ENCODE measurements at regions not wholly inside any gene's neighbourhood (a gene's known extent, or its start where the extent isn't known, plus 50 kb on each side); places are given as distances from the start of the nearest gene placed in this dataset.

DNA sequence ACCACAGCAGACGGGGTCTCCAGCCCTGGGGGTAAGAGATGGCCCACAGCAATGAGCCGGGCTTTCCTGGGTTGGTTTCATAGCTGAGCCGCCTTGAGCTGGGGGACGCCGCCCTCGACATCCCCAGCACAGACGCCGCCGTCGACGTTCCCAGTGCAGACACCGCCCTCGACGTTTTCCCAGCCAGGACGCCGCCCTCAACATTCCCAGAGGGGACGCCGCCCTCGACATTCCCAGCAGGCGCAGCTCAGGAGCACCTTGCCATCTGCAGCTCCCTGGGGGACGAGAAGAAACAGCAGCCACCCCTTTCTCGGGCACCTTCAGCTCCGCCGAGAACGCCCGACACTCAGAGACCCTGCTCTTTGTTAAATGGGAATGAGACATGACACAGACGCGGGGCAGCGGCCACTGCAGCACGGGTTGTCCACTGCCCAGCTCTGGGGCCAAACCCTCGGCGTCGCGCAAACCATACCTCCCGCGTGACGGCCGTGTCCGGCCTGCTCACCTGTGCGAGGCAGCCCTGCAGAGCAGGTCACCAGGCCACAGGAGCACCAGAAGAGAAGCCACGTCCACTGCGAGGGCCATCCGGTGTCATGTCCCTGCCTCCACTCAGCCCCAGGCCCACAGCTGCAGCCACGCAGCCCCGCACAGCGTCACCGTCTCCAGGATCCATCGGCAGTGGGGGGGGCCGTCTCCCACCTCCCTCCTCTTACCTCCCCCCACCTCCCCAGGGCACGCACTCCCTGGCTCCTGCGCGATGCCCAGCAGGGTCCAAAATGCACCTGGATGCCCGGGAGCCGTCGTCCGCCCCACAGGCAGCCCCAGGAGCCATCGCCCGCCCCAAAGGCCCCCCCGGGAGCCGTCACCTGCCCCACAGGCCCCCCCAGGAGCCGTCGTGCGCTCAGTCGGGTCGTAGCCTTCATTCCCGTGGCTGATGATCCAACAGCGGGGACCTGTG, 77.4 kb upstream of the GALNT9 start:
- DNase-seq = no peak

DNA sequence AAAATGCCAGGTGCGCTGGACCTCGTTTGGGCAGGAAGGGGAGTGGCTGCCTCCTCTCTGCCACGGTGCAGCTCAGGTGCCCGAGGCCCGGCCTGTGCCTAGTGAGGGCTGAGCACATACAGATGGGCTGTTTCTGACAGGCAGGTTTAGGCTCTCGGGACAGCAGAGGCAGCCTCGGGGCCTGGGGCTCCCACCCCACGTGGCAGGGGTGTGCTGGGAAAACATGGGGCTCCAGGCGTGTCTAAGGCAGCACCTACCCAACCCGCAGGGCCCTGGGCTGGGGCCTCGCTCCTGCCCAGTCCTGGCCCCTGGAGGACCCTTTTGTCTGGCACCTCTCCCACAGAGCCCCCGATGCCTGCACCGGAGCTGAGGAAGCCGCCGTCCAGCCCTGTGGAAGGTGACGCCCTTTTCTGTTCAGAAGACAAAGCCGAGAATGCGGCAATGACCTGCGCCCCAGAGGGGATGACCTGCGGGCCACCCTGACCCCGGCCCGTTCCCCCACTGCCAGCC, 76.4 kb upstream of the GALNT9 start:
- DNase-seq = no peak

DNA sequence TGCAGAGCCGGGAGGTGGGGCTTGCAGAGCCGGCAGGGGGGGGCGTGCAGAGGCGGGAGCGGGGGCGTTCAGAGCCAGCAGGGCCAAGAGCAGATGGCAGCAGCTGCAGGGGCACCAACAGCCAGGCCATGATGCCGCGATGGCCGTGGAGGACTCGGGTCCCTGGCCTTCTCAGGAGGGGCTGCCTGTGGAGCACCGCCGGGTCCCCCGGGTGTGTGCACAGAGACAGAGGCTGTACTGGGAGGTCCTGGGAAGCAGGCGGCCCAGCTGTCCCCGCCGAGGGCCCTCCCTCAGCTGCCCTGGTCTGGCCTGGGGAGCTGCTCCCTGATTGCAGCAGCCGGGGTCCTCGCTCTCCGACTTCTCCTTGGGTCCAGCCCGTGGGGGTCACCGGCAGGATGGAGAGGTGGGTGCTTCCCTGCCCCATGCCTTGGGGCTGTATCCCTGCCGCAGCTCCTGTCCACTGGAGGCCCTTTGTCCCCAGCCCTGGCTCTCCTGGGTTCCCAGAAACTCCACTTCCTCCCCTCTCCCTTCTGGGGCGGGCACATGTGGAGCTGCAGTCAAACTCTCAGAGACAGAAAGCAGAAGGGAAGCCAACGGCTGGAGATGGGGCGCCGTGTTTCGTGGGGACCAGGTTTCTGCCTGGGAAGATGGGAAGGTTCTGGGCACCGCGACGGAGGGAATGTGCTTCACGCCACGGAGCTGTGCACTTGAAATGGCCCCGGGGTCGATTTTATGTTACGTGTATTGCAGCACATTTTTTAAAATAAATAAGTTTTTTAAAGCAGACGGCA, 75.8 kb upstream of the GALNT9 start:
- no peak for DNase-seq

DNA sequence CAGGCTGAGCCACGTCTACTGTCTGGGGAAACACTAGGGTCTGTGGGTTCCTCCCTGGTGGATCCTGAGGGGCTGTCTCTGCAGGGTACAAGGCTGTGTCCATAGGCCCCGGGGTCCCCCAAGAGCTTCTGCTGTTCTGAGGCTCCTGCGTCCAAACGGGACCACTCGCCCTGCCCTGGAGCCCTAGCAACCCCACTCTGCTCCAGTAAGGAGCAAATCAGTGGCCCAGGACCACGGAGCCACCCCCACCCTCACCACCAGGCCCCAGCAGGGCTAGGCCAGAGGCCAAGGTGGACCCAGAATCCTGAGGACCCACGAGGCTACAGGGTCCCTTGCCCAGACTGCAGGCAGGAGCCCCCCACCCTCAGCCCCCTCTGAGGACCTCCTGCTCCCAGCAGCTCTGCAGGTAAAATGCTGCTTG, 75.1 kb upstream of the GALNT9 start:
- no peak for DNase-seq

DNA sequence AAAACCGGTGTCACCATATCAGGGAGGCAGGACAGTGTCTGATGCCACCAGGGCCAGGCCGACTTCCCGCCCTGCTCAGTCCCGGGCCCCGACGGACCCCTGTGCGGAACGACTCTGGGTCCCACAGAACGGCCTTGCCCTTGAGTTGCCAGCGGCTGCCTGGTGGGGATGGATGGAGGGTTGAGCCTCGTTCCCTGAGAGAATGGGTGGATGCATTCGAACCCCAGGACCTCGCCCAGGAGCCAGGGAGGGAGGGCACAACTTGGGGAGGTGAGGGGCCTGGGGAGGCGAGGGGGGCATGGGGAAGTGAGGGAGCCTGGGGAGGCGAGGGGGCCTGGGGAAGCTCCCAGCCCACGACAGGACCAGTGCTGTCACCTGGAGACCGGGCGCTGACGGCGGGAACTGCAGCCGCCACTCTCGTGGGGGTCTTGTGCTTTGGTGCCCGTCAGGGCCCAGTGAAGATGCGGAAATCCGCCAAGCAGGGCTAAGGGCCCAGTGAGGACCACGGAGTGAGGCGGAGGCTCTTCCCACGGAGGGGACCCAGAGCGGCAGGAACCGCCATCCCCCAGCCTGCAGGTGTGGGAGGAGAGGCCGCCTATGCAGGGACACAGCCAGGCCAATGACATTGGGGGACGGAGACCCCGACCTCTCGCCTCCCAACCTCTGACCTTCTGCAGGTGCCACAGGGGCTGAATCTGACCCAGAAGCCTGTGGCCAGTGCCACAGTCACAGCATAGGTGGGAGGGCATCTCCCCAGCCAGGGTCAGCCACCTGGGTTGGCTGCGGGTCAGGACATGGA, 74.4 kb upstream of the GALNT9 start:
- no peak for DNase-seq

DNA sequence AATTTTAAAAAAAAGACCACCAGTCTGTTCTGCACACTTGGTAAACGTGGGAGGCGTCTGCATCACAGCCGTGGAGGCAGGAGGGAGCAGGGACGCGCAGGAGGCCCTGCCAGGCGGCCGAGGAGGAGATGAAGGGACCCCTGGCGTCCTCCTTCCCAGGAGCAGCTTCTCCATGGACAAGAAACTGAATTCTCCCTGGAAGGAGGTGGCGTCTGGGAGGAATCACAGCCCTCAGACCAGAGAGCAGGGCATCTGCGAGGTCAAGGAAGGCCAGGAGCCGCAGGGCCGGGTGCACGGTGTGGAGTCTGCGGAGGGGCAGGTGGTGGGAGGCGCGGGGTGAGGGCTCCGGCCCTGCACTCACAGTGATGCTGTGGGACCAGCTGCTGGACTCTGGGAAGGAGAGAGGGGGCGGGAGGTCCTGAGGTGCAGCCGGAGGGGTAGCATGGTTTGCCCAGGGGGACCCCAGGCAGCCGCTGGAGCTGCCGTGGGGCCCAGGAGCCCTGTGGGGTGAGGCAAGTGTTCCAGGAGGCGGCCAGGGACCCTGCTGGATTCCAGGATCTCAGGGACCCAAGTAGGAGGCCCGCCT, 73.5 kb upstream of the GALNT9 start:
- DNase-seq = no peak

DNA sequence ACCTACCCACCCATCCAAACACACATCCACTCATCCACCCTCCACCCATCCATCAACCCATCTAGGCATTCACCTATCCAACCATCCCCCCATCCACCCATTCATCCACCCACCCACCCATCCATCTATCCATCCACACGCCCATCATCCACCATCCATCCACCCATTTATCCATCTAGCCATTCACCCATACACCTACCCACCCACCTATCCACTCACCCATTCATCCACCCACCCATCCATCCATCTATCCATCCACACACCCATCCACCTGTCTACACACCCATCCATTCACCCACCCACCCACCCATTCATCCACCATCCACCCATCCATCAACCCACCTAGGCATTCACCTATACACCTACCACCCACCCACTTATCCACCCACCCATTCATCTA, 72.6 kb upstream of the GALNT9 start:
- DNase-seq = no peak

DNA sequence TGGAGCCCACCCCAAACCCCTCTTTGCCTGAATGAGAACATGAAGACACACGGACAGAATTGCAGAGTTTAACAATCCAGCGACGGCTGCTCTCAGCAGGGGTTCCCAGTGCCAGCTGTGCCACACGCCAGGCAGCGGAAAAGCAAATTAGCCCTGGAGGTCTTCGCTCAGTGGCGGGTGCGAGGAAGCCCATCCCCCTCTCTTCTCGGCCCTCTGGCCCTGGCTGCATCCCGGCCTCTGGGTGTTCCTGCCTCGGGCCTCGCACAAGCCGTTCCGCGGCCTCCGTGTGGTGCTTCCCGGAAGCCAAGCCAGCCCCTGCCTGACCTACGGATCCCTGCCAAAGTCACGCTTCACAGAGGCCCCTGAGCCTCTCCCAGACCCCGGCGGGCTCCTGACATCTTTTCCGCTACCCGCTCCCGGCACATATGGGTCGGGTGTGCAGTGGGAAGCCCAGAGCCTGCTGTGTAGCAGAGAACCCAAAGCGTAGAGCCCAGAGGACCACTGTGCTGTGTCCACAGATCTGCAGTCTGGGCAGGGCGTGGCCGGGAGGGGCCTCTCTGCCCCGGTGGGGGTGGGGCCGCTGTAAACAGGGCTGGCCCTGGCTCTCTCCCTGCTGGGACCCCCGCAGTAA, 70.7 kb upstream of the GALNT9 start:
- no peak for DNase-seq

DNA sequence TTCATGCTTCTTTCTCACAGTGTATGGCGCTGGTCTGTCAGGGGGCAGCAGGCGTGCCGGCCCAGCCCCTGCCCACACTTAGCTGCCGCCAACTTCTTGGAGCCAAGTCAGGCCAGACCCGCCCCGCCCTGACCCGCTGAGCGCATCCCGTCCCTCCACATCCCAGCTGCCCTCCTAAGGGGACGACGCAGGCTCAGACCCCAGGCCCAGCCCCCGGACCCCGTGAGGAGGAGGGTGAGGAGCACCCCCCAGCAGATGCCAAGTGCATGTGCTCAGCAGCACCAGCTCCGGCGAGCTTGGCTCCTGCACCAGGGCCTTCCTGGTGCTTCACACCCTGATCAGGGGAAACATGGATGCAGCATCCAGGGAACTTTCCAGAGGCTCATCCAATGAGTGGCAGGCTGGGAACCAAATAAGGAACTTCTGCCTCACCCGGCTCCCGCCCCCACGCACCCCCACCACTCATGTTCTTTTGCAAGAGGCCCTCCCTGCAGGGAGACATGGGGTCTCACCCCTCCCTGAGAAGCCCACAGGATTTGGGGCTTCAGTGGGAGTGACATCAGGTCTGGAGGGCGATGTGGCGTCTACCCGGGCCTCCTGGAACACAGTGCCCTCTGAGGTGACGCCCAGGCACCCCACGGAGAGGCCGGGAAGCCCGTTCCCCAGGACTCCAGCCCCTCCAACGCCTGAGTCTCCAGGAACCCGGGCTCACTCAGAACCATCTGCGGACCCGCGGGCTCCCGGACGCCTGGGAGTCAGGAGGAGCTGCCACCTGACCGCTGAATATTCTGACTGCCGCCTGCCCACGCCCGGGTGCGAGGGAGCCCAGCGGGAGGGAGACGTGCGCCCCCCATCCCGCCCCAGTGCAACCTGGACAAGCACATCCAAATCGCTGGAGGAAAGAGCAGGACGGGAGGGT, 70.0 kb upstream of the GALNT9 start:
- DNase-seq = no peak

DNA sequence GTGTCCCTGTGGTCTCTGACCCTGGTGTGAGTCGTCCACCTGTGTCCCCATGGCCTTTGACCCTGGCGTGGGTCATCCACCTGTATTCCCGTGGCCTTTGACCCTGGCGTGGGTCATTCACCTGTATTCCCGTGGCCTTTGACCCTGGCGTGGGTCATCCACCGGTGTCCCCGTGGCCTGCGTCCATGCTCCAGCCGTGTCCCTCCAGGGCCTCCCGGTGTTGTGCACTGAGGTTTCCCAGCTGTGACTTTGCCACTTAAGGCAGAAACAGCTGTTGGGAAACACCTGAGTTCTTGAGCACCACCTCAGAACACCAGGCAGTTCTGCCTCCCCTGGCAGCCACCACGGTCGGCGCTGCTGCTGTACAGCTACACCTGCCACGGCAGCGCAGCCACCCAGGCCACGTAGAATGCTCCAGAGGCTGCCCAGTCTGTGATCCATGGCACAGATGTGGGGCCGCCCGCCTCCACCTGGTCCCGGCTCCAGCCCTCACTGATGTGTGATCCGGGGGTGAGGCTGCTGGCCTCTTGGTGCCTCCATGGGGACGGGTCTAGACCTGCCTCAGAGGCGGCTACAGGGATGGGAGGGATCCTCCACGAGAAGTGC, 69.1 kb upstream of the GALNT9 start:
- no peak for DNase-seq

DNA sequence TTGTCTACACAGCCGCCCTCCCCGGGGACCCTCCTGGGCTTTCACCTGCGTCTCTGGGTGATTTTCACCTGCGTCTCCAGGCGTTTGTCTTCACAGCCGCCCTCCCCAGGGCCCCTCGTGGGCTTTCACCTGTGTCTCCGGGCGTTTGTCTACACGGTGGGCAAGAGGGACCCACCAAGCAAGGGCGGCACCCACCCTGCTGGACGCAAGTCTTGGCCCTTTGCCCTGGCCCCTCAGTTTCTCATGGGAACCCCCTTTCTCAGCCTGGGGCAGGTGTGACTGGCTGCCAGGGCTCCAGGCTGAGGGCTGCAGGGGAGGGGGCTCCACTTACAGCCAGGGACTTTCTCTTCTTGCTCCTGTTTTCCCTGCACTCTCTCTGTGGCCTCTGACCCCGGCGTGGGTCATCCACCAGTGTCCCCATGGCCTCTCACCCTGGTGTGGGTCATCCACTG, 68.6 kb upstream of the GALNT9 start:
- DNase-seq = no peak

DNA sequence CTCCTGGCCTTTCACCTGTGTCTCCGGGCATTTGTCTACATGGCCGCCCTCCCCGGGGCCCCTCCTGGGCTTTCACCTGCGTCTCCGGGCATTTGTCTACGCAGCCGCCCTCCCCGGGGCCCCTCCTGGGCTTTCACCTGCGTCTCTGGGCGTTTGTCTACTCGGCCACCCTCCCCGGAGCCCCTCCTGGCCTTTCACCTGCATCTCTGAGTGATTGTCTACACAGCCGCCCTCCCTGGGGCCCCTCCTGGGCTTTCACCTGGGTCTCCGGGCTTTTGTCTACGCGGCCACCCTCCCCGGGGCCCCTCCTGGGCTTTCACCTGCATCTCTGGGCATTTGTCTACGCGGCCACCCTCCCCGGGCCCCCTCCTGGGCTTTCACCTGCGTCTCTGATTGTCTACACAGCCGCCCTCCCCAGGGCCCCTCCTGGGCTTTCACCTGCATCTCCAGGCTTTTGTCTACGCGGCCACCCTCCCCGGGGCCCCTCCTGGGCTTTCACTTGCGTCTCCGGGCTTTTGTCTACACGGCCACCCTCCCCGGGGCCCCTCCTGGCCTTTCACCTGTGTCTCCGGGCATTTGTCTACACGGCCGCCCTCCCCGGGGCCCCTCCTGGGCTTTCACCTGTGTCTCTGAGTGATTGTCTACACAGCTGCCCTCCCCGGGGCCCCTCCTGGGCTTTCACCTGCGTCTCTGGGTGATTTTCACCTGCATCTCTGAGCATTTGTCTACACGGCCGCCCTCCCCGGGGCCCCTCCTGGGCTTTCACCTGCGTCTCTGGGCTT, 68.0 kb upstream of the GALNT9 start:
- no peak for DNase-seq

DNA sequence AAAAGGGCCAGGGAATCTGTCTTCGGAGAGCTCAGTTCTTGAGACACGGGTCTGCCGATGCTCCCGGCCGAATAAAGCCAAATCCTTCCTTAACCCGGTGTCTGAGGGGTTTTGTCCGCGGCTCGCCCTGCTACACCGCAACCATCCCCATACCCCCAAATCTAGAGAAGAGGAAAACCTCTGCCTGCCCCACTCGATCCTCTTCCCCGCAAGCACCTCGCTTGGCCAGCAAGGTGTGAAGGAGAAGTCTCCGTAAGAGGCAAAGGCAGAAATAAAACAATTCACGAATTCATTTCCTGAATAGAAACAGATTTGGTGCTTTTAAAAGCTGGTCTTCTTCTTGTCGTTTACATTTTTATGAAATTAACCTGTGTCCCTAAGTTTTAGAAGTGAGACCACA, 67.3 kb upstream of the GALNT9 start:
- DNase-seq = no peak

DNA sequence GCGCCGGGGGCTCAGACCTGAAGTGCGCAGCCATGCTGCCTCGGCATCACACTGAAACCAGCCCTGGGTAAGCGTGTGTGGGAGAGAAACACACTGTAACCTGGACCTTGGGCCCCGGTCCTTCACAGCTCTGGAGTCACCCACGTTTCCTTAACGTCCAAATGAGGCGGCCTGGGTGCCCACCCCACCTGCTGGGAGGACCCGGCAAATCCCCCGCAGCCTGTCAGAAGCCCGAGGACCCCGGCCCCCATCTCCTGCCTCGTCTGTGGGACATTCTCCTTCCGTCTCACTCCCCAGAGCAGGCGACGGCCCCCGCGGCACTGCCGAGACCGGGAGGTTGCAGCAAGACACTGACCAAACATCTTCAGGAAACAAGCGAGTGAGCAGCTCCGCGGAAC, 66.5 kb upstream of the GALNT9 start:
- no peak for DNase-seq

DNA sequence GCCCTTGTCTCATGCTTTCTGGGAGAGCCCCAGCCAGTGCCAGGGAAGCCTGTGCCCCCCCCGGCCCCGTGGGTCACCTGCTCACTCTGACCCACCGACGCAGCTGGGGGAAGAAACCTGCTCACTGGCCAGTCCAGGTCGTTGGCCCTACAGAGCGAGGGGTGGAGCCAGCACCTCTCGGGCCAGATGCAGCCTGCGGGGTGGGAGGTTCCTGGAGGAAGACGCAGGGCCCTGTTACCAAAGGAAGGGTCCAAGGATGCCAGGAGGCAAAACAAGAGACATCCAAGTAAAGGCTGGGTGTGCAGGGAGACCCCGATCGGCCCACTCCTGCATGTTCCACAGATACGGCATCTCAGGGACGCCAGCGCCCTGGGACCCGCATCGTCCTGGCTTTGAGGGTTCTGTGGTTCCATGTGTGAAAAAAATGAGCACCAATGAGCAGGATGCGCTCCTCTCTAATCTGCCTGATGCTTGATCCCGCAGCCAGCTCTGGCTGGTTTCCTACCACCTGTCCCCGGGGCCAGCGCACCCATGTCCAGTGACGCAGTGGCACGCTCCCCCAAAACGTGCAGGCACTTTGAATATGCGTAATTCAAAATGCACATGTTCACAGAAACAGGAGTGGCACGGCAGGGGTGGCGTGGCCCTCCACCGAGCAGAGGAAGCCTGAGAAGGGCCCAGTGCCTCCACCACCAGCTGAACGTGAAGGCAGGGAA, 66.0 kb upstream of the GALNT9 start:
- no peak for DNase-seq

DNA sequence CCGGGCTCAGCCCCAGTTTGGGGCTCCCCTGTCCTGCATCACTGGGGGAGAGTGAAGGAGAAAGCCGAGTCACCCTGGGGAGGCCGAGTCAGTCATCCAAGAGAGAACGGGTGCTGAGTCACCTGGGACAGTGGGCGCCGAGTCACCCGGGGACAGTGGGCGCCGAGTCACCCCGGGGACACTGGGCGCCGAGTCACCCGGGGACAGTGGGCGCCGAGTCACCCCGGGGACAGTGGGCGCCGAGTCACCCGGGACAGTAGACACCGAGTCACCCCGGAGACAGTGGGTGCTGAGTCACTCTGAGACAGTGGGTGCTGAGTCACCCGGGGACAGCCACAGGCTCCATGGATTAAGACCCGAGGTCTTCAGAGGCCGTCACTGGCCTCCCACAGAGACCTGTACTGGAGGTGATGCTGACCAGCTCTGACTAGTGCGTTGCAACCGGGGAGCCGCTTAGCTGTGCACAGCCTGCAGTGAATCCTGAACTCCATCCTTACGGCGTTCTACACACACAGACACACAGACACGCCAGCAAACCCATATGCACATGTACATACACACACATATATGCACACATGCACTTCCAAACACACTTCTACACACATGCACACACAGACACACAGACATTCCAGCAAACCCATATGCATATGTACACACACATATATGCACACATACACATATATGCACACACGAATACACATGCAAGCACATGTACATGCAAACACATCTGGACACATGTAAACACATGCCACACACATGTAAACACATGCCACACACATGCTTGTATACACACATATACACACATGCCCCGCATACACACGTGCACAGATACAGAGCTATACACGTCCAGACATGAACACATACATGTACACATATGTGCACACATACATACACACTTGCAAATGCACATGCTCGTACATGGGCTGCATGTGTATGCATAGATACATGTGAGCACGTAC, 64.9 kb upstream of the GALNT9 start:
- no peak for DNase-seq

DNA sequence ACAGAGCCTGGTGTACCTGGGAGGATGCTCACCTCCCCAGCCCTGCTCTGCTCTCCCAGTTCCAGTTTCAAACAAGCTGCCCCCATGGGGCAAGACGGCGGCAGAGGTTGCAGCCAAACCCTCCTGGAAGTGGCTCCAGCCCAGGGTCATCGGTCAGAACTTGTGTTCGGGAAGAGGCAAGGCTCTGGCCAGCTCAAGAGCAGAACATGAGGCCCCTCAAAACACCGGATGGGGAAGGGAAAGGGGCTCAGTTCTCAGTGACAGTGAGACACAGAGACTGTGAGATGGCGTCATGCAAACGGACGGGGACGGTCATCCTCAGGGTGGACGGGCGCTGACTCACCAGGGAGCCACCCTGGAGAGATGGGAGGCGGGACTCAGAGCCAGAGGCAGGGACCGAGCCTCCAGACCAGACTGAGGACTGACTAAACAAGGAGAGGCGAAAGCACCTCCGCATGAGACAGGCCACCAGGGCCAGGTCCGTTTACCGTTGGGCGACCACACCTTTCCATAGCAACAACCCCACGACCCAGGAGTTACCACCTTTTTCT, 63.9 kb upstream of the GALNT9 start:
- DNase-seq = no peak
